ENCODE measurements at regions not wholly inside any gene's neighbourhood (a gene's known extent, or its start where the extent isn't known, plus 50 kb on each side); places are given as distances from the start of the nearest gene placed in this dataset.

DNA sequence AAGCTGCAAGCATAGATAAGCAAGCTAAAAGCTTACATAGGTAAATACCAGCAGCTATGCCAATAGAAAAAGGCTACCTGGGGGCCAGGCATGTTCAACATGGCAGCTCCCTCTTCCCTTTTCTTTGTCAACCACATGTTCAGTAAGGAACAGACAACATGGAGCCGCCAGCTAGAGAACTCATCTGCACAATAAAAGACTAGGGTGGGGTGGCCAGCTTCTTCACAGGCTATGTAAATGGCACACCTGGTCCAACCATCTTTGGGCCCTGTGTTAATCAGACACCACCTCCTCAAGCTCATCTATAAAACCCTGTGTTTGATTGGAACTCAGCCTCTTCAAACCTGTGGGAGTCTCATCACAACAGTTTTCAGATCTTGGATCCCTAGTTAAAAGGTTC is 129.7 kb upstream of the TMPO start:
- no peak for DNase-seq (ENCODE audit: low spot score)
- H3K36me3 Mint-ChIP-seq (ENCODE audit: low read depth) = no peaks in the 10 kb centered on the region
- H3K4me3 Mint-ChIP-seq (ENCODE audit: unreplicated experiment) = no peak overlapping the region
- H3K27me3 Mint-ChIP-seq (ENCODE audit: low read depth) = peaks cover 13% of the 10 kb centered on the region
- no peaks in the 10 kb centered on the region for H3K4me1 Mint-ChIP-seq (ENCODE audit: low read depth)
- H3K27ac Mint-ChIP-seq (ENCODE audit: unreplicated experiment) = no peak overlapping the region
- TF ChIP-seq, protein P1, sequence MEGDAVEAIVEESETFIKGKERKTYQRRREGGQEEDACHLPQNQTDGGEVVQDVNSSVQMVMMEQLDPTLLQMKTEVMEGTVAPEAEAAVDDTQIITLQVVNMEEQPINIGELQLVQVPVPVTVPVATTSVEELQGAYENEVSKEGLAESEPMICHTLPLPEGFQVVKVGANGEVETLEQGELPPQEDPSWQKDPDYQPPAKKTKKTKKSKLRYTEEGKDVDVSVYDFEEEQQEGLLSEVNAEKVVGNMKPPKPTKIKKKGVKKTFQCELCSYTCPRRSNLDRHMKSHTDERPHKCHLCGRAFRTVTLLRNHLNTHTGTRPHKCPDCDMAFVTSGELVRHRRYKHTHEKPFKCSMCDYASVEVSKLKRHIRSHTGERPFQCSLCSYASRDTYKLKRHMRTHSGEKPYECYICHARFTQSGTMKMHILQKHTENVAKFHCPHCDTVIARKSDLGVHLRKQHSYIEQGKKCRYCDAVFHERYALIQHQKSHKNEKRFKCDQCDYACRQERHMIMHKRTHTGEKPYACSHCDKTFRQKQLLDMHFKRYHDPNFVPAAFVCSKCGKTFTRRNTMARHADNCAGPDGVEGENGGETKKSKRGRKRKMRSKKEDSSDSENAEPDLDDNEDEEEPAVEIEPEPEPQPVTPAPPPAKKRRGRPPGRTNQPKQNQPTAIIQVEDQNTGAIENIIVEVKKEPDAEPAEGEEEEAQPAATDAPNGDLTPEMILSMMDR (IDR thresholded peaks at IDR 0.05) = no peak
- H3K9me3 Mint-ChIP-seq (ENCODE audit: low read depth) = no peaks in the 10 kb centered on the region

DNA sequence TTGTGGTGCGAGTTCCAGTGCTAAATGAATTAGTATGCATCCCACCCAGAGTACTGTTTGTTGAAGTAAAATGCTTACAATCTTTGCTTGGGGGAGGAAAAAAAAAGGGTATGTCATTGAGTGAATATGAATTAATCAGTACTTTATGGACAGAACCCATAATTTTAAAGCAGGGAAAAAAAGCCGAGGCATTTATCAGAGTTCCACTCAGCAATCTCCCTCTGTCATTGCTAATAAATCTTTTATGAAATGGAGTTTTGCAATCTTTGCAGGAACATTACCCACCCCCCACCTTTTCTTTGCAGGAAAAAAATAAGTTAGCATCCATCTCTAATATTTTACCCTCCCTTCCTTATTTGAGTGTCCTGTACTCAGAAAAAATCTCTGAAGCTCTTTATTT is 127.9 kb upstream of the TMPO start:
- H3K36me3 Mint-ChIP-seq (ENCODE audit: low read depth) = no peaks in the 10 kb centered on the region
- peaks cover 10% of the 10 kb centered on the region for H3K27me3 Mint-ChIP-seq (ENCODE audit: low read depth)
- DNase-seq (ENCODE audit: low spot score) = no peak
- H3K9me3 Mint-ChIP-seq (ENCODE audit: low read depth) = no peaks in the 10 kb centered on the region
- TF ChIP-seq, protein P1 (IDR thresholded peaks at IDR 0.05) = no peak
- H3K4me1 Mint-ChIP-seq (ENCODE audit: low read depth) = no peaks in the 10 kb centered on the region
- no peak overlapping the region for H3K27ac Mint-ChIP-seq (ENCODE audit: unreplicated experiment)
- no peak overlapping the region for H3K4me3 Mint-ChIP-seq (ENCODE audit: unreplicated experiment)

DNA sequence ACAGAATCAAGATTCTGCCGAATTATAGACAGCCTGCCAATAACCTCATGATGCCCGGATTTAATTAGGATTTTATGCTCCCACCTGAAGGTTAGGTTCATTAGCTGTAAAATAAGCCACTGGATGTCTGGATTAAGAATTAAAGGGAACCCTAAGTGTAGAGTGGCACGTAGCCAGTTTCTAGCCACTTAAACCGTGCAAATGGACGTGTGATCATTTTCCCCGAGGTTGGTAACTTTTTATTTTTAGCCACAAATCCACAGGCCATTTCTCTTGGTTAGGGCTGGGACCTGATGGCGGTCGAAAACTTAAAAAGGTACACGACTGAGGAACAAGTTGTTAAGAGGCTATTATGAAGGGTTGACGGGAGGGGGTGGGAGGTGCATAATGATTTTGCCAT is 127.3 kb upstream of the TMPO start:
- no peak for DNase-seq (ENCODE audit: low spot score)
- Mint-ChIP-seq H3K9me3 (ENCODE audit: low read depth) (no peaks in the 10 kb centered on the region), H3K27ac (ENCODE audit: unreplicated experiment) (no peak overlapping the region), H3K36me3 (ENCODE audit: low read depth) (no peaks in the 10 kb centered on the region), H3K27me3 (ENCODE audit: low read depth) (peaks cover 14% of the 10 kb centered on the region), H3K4me1 (ENCODE audit: low read depth) (no peaks in the 10 kb centered on the region), H3K4me3 (ENCODE audit: unreplicated experiment) (no peak overlapping the region)
- TF ChIP-seq, protein P1 (IDR thresholded peaks at IDR 0.05) = no peak

DNA sequence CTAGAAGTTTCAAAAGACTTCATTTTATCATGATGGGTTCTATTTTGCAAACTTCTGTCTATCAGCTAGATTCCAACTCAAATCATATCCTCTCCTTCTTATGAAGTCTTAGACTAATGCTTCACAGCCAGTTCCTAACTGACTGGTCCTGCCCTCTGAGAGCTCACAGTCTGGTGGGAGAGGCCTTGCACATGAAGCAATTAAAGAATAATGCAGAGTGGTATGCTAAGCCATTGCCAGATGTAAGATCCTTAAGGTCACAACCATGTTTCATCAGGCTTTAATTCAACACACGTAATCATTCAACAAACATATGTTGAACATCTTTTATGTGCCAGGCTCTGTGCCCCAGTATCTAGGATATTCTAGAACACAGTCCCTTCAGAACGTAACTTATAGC is 125.8 kb upstream of the TMPO start:
- Mint-ChIP-seq H3K4me1 (ENCODE audit: low read depth) (no peaks in the 10 kb centered on the region), H3K27ac (ENCODE audit: unreplicated experiment) (no peak overlapping the region), H3K9me3 (ENCODE audit: low read depth) (no peaks in the 10 kb centered on the region), H3K36me3 (ENCODE audit: low read depth) (no peaks in the 10 kb centered on the region), H3K27me3 (ENCODE audit: low read depth) (peaks cover 14% of the 10 kb centered on the region), H3K4me3 (ENCODE audit: unreplicated experiment) (no peak overlapping the region)
- TF ChIP-seq, protein P1 (IDR thresholded peaks at IDR 0.05) = no peak
- no peak for DNase-seq (ENCODE audit: low spot score)

DNA sequence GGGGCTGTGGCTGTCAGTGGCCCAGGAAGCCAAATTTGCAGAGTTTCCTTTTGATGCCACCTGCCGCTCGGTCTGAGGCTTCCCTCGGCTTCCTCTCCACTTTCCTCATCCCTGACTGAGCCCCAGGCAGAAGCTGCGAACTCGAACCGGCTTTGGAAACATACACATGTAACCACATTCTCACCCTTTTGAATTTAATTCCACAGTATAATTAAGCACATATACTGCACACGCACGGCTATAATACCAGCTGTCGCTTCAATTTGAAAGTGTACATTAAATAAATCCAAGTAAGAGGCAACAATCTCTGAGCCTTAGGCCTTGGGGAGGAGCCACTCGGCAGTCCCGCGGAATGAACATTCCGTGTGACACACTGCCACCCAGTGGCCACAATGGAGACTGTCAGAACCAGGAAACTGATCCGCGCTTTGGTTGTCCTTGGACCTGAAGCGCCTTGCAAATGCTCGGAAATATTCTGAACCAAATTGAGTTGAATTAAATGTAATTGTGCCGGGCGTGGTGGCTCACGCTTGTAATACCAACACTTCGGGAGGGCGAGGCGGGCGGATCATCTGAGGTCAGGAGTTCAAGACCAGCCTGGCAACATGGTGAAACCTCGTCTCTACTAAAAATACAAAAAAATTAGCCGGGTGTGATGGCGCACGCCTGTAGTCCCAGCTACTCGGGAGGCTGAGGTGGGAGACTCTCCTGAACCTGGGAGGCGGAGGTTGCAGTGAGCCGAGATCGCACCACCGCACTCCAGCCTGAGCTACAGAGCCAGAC is 117.9 kb upstream of the TMPO start:
- Mint-ChIP-seq H3K4me3 (ENCODE audit: unreplicated experiment) (peak overlapping the region; percentile 76), H3K27me3 (ENCODE audit: low read depth) (peaks cover 3% of the 10 kb centered on the region), H3K27ac (ENCODE audit: unreplicated experiment) (peak overlapping the region; percentile 60), H3K9me3 (ENCODE audit: low read depth) (no peaks in the 10 kb centered on the region), H3K4me1 (ENCODE audit: low read depth) (peaks cover 37% of the 10 kb centered on the region), H3K36me3 (ENCODE audit: low read depth) (no peaks in the 10 kb centered on the region)
- no peak for DNase-seq (ENCODE audit: low spot score)
- TF ChIP-seq, protein P1 (IDR thresholded peaks at IDR 0.05) = peak; percentile 99
